CD4-positive, alpha-beta T cell treated with Interleukin-2 at 100 ng/mL for 4 hours (primary cell): ENCODE measurements at regions not wholly inside any gene's neighbourhood (a gene's known extent, or its start where the extent isn't known, plus 50 kb on each side); places are given as distances from the start of the nearest gene placed in this dataset.

Experiments used
- DNase-seq: peaks from one replicate; pipeline ENCODE4 v3.0.0-alpha.2; 2020; ENCODE audit warnings: low spot score

DNA sequence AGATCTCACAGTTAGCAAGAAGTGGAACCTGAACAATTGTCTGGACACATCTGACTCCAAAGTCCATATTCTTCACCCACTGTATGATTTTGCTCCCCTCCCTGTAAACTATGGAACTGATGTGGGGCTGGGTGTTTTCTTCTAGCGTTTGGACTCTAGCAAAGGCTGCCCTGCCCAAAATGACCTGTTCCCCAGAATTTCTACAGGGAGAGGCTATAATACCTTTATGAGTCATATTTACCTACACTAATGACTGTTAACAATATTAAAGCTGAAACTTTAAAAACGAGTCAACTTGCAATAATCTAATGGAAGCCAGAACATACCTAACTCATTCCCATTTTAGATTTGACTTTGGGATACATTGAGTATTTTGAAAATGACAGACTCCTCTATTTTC is 531.2 kb upstream of the CFAP20DC start:
- DNase-seq: no peak

DNA sequence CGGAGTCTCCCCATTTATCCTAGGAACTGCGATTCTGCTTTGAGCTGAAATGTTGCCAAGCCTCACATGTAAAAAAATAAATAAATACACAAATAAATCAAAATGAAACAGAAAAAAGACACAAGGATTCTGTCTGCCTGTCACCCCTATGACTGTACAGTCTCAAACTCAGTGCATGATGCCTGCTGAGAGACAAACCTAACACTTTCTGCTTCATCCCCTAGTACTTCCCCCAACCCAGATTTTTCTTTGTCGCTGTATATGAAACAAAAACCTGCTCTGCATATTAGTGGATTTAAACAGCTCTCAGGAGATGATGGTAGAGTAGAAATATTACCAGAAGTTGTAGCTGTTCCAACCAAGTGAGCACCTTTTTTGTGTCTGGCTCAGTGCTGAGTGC is 530.7 kb upstream of the CFAP20DC start:
- no peak for DNase-seq

DNA sequence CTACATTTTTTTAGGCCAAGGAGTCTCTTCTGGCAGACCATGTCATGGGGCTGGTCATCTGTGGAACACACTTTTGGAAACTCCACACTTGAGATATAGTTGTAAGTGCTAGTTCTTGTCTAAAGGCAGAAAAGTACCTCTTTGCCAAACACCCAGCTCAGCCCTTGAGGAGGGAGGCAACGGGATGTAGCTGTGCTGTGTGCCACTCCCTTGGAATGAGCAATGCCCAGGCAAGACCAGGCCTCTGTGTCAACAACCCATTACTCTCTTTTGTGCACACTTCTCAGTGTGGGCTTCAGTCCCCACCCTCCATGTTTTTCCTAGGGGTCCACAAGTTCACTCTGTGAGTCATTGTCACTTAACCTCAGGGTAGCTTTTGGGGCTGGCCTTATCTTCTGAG is 528.3 kb upstream of the CFAP20DC start:
- DNase-seq: no peak

DNA sequence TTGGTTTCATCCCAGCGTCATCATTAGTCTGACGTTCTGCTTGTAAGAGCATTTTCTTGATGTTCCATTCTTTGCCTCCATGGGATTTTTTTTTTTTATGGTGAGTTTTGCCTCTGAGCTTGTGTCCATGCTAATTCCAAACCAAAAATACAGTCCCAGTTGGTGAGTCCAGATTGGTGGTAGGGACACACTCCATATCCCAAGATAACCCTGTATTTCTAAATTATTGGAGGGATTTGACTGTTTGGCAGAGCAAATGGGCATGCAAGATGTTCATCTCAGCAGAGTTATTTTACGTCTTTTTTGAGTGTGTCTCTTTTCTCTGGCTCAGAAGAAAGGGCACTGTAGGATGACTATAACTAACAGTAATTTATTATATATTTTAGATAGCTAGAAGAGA is 526.8 kb upstream of the CFAP20DC start:
- DNase-seq: no peak

DNA sequence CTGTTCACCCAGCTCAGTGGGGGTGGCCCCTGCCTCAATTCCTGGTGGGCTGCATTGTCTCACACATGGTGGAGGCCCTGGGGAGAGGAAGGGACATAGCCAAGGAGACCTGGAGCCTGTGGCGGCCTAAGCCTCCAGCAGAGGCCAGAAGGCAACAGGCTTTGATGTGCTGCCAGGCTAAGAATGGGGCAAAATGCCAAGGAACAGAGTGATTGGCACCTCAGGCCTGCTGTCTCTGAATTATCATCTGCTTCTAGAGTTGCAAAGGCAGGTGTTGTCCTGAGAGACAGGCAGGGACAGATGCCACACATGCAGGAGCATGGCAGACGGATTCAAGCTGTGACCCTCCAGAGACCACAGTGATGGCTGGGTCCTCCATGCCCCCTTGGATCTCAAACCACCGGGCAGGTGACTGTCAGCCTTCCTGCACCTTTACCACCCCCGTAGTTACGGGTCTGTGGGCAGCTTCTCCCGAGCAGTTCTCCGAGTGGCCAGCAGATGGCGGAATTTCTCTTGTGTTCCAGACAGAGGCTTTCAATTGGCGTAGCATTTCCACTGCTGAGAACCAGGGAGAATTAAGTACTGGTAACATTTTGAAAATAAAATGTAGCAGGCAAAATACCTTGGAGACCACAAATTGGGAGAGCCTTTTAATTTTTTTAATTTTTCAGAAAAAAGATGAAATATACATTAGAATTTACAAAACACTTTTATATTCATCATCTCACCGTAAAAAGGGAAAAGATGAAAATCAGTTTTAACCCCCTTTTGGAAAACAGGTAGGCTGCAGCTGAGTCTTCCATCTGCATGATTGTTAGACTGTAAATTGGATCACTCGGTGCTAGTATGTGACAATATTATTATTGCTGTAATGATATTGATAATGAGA is 525.5 kb upstream of the CFAP20DC start:
- DNase-seq: peak; percentile 88

DNA sequence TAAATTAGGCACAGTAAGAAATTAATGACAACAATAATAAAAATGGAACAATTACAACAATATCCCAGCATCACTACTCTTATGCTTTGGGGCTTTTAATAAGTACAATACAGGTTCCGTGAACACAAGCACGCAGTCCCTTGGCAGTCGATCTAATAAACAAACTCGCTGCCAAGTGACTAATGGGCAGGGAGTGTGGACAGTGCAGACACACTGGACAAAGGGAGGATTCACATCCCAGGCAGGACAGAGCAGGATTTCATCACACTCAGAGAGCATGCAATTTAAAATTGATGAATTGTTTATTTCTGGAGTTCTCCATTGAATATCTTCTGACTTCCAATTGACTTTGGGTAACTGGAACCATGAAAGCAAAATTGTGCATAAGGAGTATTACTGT is 524.1 kb upstream of the CFAP20DC start:
- DNase-seq: no peak

DNA sequence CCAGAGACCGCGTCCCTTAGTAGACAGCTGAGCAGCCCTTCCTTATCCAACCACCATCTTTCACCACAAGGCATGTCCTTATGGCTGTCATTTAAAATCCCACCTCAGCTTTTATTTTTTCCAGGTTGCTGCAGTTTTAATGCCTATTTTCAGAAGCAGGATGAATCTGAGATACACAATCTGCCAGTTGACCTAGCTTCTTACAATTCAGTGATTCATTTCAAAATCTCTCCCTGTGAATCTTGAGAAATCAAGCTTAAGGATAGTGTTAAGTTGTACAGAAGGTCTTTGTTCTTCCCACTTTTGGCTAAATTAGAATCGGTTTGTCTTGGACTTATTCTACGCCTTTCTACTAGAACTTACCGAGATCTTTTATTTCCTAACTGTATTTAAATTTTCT is 522.3 kb upstream of the CFAP20DC start:
- no peak for DNase-seq

DNA sequence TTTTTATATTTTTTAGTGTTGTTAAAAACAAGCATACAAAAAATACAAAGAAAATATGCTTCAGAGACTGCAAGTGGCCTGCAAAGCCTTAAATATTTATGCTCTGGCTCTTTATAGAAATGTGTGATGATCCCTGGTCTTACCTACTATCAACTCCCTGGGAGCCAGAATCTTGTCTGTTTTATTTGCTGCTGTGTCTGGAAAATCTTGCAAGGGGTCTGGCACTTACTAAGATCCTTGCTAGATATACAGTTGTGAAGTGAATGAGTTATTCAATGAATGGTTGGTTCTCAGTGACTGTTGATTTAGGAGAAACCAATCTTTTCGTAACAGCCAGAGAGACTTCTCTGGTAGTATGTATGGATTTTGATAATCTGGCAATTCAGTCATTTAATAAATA is 521.0 kb upstream of the CFAP20DC start:
- DNase-seq: no peak

DNA sequence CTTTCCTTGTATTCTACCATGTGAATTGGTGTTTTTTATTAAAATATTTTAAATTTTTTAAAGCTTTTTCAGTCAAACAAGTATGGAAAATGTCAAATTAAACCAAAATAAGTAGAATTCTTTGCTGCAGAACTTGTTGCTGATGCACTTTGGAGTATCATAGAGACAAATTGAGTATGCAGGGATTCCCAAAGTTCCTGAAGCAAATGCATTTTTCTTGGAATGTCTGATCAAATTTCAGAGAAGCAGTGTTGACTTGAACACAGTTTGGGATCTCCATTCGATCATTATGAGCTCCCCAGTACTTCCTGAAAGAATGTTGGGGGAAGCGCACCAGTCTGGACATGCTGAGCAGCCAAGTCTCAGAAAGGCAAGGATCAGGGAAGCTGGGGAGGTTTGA is 517.8 kb upstream of the CFAP20DC start:
- DNase-seq: no peak

DNA sequence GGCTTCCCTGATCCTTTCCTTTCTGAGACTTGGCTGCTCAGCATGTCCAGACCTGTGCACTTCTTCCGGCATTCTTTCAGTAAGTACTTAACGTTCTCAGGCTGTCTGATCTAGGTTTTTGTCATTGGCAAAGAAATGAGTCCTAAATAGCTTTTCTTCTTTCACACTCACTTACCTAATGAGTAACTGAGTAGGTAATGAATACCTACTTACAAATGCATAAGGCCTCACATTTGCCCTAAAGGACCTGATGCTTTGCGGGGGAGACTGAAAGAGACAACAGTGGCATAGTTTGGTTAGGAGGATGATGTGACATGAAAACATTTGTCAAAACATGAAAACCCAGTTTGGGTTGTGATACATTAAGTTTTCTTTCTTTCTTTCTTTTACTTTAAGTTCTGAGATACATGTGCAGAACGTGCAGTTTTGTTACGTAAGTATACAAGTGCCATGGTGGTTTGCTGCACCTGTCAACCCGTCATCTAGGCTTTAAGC is 516.7 kb upstream of the CFAP20DC start:
- no peak for DNase-seq

DNA sequence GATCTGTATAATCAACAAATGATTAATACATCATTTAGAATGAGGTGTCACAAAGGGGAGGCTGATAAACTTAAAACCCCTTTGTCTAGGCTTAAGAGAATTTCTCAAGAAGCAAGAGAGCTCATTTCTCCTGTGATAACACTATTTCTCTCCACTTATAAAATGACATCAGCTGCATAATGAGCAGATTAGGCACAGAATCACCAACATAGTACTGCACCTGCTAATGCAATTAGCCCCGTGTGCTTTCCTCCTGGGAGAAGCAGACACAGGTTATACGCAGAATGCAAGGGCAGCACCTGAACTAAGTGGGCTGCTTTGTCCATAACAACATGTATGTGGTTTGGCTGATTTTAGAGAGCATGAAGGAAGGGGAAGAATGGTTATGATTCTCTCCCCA is 515.3 kb upstream of the CFAP20DC start:
- DNase-seq: no peak

DNA sequence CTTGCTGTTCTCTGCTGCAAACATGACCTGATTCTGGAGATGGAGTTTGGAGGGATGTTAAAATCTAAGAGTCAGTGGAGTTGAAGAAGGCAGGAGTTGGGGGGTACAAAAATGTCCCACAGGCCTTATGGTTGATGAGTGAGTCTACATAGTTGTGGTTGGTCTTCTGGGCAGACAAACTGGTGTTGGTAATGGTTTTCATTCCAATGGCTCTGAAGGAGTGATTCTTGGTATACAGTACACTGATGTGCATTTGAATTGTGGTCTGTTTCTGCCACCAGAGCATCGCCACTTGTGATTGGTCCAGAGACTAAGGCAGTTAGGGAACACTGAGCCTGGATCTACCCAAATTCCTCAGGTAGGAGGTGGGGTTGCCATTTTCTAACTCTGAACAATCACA is 514.1 kb upstream of the CFAP20DC start:
- no peak for DNase-seq

DNA sequence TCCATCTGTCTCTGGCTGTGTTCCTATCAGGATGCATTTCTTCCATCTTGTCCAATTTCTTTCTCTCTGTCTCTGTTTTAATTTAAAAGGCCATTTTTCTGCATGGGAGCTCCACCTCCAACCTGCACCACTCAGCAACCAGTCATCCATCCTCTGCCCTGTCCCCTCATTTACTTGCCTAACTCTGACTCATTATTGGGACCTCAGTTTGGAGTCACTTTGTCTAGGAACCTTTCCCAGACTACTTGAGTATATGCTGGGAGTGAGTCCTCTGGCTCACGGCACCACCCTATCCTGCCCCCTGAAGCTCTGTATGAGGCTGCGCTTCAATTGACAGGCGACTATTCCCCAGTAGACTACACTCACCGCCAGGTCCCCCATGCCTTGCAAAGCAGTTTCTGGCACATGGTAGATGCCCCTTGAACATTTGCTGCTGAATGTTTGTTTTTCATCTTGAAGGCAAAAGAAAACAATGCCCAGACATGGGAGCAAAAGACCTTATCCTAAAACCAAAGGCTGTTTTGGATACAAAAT is 513.3 kb upstream of the CFAP20DC start:
- no peak for DNase-seq

DNA sequence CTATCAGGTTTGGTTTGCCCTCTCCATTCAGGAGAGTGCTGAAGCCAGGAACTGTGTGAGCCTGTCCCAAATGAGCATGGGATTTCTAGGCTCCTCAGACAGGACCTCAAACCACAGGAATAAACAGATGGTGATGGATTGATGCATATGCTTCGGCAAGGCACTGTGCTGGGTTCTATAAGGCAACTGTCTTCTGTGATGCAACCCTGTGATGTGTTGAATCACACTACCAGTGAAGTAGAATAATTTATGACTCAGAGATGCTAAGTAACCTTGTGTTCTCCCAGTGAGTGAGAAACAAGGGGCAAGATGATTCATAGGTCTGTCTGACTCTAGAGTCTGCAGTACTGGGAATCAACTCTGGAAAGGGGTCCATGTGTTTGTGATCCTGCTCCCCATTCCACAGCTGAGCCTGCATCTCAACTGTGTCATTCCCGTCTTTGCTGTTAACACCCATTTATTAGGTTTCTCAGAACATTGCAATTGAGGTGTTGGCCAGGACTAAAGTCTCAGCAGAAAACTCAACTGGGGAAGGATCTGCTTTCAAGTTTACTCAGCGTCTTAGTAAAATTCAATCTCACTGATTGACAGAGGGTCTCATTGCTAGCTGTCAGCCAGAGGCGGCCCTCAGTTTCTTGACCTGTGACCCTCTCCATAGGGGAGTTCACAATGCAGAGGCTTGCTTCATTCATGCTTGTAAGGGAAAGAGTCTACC is 510.1 kb upstream of the CFAP20DC start:
- peak; percentile 14 for DNase-seq

DNA sequence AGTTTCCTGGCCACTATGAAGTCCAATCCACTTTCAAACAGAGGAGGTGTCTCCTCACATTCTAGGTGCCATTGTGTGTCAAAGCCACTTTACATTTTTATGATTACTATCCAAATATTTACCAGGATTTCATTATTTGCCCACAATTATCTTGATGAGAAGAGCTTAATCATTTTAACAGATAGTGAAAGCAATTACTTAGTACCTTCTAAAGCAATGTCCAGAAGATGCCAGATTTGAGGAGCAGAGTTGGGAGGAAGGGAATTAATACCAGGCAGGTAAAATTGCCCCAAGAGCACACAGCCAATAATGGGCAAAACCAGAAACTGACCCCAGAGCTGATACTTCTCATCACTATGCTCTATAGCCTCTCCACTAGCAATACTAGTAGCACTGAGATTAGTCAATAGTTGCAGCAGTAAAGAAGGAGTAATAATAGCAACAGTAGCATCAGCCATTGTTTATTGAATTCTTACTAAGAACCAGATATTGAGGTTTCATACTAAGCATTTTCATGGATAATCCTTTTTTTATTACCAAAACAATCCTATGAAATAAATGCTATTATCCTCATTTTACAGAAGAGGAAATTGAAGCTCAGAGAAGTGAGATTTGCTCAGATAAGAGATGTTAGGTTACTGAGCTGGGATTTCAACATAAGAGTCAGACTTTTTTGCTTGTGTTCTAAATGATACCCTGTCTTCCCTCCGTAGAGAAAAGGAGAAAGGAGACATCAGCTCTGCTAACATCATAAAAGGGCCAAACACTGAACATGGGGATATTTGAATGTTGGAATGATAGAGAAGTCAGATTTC is 509.3 kb upstream of the CFAP20DC start:
- DNase-seq: no peak

DNA sequence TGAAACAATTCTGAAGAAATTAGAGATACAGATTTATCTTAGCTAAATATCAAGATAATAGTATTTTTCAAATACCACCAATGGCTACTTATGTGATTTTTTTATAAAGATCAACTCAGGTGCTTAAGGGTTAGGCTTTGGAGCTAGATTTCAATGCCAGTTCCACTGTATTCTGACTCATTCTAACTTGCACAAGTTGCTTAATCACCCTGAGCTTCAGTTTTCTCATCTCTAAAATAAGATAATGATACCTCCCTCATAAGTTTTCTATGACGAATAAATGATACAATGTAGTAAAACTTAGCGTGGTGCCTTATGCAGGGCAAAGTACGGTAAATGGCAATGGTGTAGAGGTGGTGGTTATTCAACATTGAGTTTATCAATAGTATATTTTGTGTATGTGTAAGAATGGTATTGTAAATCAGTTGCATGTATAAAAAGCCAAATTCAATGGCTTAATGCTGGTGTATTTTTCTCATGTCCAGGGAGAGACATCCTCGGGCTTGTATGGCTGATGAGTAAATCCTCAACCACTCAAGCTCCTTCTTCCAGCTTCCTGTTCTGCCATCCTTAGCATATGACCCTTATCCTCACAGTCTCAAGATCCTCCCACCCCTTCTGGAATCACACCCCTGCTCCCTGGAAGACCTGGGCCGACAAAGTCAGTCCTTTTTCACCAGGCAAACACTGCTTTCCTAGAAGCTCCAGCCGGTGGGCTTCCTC is 505.9 kb upstream of the CFAP20DC start:
- DNase-seq: no peak

DNA sequence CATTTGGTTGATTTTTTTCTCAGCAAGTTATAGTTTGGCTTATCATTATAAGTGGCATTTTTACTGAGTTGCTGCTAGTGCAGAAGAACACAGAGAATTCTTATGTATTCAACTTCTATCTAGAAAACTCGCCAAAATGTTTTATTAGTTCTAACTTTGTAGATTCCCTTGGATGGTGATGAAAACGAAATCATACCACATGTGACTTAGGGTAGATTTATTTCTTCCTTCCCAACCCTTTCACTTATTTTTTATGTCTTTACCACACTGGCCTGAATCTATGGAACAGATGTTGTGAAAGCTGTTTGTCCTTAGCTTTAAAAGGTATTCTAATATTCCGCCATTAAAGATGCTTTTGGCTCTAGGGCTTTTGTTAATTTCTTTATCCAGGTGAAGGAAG is 503.3 kb upstream of the CFAP20DC start:
- no peak for DNase-seq

DNA sequence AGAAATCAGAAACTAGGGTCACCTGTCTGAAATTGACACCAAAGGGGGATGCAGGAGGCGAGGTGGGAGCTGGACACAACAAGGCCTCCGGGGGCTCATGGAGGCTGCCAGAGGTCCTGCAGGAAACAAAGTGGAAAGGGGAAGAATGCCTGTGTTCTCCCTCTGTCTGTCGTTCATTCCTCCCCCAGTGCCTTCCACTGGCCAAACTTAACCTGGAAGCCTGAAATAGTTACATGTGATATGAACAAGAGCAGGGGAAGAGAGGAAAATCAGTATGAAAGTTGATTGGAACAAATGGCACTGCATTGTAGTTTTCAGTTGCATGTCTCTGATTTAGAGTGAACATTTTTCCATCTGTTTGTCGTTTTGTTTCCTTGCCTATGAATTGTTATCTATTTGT is 502.0 kb upstream of the CFAP20DC start:
- DNase-seq: no peak

DNA sequence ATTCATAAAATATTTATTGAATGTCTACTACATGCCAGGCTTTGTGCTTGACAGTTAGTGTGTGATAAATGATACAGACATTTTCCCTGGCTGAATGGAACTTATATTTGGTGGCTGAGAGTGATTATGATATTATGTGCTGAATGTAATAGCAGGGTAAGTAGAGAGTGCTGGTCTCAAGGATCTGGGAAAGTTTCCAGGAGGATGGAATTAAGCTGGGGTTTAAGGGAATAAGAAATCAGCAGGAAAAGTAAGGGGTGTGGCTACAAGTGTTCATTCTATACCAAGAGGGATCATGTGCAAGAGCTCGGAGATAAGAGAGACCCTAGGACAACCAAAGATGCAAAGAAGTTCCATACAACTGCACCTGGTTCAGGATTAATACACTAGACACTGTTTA is 500.1 kb upstream of the CFAP20DC start:
- no peak for DNase-seq

DNA sequence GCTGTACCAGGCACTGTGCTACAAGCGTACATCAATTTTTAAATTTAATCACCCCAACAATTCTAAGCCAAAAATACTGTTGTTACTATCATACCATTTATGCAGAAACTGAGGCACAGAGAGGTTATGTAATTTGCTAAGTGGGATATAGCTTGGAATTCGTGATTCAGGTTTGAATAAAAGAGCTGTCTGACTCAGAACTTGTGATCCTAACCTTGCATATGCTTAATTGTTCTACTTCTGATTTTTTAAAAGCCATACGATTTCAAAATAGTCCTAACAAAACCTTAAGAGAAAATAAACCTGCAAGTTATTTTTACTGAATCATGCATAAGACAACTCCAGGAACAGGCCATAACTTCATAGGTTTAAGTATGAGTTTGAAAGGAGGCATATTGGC is 498.0 kb upstream of the CFAP20DC start:
- DNase-seq: no peak

DNA sequence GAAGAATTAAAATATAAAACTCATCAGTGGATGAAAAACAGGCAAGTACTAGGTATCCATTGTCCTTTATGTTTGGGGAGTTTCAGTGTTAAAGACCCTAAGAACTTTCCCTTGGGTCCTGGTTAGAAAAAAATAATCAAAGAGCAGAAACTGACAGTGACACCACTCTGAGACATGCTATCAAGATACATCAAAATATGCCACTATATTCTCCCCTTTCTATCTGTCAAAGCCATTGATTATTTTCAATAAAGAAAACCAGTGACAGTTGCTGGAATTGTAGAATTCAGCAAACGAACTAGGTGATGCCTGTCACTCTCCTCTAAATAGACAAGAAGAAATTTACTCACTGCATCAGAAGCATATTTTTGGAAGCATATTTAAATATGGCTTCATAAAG is 496.7 kb upstream of the CFAP20DC start:
- DNase-seq: no peak

DNA sequence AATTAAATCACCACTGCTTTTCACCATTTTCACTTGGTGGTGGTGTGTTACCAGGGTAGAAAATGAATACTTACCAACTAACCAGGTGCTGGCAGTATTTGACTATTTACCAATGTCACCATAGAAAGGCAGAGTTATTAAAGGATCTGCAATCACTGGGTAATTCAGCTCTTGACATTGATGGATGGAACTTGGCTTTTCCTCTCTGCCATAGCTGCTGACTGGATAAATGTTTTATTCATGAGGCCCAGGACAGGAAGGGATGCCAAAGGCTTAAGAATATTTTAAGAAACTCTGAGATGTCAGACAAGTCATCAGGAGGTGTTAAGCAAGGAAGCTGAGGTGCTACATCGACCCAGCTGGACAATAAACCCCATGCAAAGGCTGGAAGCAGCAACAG is 495.5 kb upstream of the CFAP20DC start:
- no peak for DNase-seq
